ENCODE measurements at regions not wholly inside any gene's neighbourhood (a gene's known extent, or its start where the extent isn't known, plus 50 kb on each side); places are given as distances from the start of the nearest gene placed in this dataset.

DNA sequence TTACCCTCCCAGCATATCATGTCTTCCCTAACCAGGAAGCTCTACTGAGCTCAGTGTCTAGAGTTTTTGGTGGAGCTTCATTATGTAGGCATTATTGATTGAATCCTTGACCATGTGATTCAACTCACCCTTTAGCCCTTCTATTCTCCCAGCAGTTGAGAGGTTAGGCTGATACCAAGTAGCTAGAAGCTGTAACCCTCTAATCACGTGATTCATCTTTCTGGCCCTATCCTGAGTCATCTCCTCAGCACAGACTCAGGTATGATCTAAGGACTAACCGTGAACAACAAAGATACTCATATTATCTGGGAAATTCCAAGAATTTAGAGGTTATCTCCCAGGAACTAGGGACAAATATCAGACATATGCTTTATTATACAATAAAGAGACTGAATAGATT, 625.5 kb downstream of the JRKL start:
- TF ChIP-seq, protein P1, sequence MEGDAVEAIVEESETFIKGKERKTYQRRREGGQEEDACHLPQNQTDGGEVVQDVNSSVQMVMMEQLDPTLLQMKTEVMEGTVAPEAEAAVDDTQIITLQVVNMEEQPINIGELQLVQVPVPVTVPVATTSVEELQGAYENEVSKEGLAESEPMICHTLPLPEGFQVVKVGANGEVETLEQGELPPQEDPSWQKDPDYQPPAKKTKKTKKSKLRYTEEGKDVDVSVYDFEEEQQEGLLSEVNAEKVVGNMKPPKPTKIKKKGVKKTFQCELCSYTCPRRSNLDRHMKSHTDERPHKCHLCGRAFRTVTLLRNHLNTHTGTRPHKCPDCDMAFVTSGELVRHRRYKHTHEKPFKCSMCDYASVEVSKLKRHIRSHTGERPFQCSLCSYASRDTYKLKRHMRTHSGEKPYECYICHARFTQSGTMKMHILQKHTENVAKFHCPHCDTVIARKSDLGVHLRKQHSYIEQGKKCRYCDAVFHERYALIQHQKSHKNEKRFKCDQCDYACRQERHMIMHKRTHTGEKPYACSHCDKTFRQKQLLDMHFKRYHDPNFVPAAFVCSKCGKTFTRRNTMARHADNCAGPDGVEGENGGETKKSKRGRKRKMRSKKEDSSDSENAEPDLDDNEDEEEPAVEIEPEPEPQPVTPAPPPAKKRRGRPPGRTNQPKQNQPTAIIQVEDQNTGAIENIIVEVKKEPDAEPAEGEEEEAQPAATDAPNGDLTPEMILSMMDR (conservative IDR thresholded peaks at IDR 0.05): no peak
- TF ChIP-seq EZH2 (IDR thresholded peaks at IDR 0.05; ENCODE audit: low read depth): no peak

Data from PC-9 (cell line).